WTC11 (cell line): ENCODE measurements at regions not wholly inside any gene's neighbourhood (a gene's known extent, or its start where the extent isn't known, plus 50 kb on each side); places are given as distances from the start of the nearest gene placed in this dataset.

Experiments used
- ATAC-seq: fragments of 200-7000 bp; cut with Tn5 transposase; 2 replicates; pipeline ENCODE4 v1.10.0; 2021; ENCODE audit warnings: mild to moderate bottlenecking, moderate library complexity
- CTCF ChIA-PET: fragments of 300-600 bp; sonication (Branson Sonifier 250); formaldehyde crosslinking; loops from one replicate; lab custom pipeline; 2021; ENCODE audit warnings: antibody characterized with exemption; lab: Charles Lee
- POLR2A ChIA-PET: fragments of 350-600 bp; sonication (Branson Sonifier 250); formaldehyde crosslinking; loops from one replicate; lab custom pipeline; 2021; ENCODE audit warnings: antibody characterized with exemption; lab: Charles Lee
- DNase-seq: peaks from one replicate; pipeline ENCODE4 v3.0.0; 2021; ENCODE audit warnings: low spot score
- H3K27ac Mint-ChIP-seq: 2 replicates; pipeline ENCODE4 v1.8.0; 2021; ENCODE audit warnings: mixed read lengths
- H3K27me3 Mint-ChIP-seq: 2 replicates; pipeline ENCODE4 v1.8.0; 2021; ENCODE audit warnings: low read depth, mild to moderate bottlenecking, moderate library complexity, mixed read lengths
- H3K36me3 Mint-ChIP-seq: 2 replicates; pipeline ENCODE4 v1.8.0; 2021; ENCODE audit warnings: mixed read lengths
- H3K4me1 Mint-ChIP-seq: 2 replicates; pipeline ENCODE4 v1.8.0; 2022; ENCODE audit warnings: mixed read lengths
- H3K4me3 Mint-ChIP-seq: 2 replicates; pipeline ENCODE4 v1.8.0; 2021; ENCODE audit warnings: mild to moderate bottlenecking, moderate library complexity, mixed read lengths
- H3K9me3 Mint-ChIP-seq: 2 replicates; pipeline ENCODE4 v1.8.0; 2021; ENCODE audit warnings: mixed read lengths
- EMX1 ChIP-seq: fragments of 250-450 bp; sonication (Bioruptor Pico); IDR thresholded peaks from 2 replicates; pipeline ENCODE4 v1.8.0; 2021; ENCODE audit warnings: mild to moderate bottlenecking
- ETV6 ChIP-seq: sonication (generic); formaldehyde crosslinking; IDR thresholded peaks from 2 replicates; pipeline ENCODE4 v1.8.1; 2022; ENCODE audit warnings: mild to moderate bottlenecking, missing genetic modification reagents
- FOXJ3 ChIP-seq: sonication (generic); formaldehyde crosslinking; IDR thresholded peaks from 2 replicates; pipeline ENCODE4 v1.9.0; 2021; ENCODE audit warnings: missing genetic modification reagents, mild to moderate bottlenecking, borderline replicate concordance
- GABPB1 ChIP-seq: sonication (generic); formaldehyde crosslinking; IDR thresholded peaks from 2 replicates; pipeline ENCODE4 v1.8.1; 2023; ENCODE audit warnings: mild to moderate bottlenecking, missing genetic modification reagents
- JUN ChIP-seq: sonication (generic); formaldehyde crosslinking; IDR thresholded peaks from 2 replicates; pipeline ENCODE4 v1.8.0; 2023; ENCODE audit warnings: mild to moderate bottlenecking, missing genetic modification reagents
- NFE2L1 ChIP-seq: sonication (generic); formaldehyde crosslinking; IDR thresholded peaks from 2 replicates; pipeline ENCODE4 v1.8.1; 2023; ENCODE audit warnings: missing genetic modification reagents
- PREB ChIP-seq: sonication (generic); formaldehyde crosslinking; IDR thresholded peaks from 2 replicates; pipeline ENCODE4 v1.8.1; 2022; ENCODE audit warnings: mild to moderate bottlenecking, missing genetic modification reagents, moderate library complexity, borderline replicate concordance
- SP1 ChIP-seq: sonication (generic); formaldehyde crosslinking; conservative IDR thresholded peaks from 2 replicates; pipeline ENCODE4 v1.8.1; 2022; ENCODE audit warnings: missing genetic modification reagents
- STAT6 ChIP-seq: sonication (generic); formaldehyde crosslinking; conservative IDR thresholded peaks from 2 replicates; pipeline ENCODE4 v1.8.1; 2023; ENCODE audit warnings: mild to moderate bottlenecking, low read depth, missing genetic modification reagents, moderate library complexity
- TP53 ChIP-seq: sonication (generic); formaldehyde crosslinking; IDR thresholded peaks from 2 replicates; pipeline ENCODE4 v1.8.1; 2023; ENCODE audit warnings: mild to moderate bottlenecking, missing genetic modification reagents
- ZNF121 ChIP-seq: sonication (generic); formaldehyde crosslinking; IDR thresholded peaks from 2 replicates; pipeline ENCODE4 v1.8.0; 2023; ENCODE audit warnings: missing genetic modification reagents
- ZNF317 ChIP-seq: sonication (generic); formaldehyde crosslinking; IDR thresholded peaks from 2 replicates; pipeline ENCODE4 v1.8.1; 2023; ENCODE audit warnings: low read depth, mild to moderate bottlenecking, moderate library complexity, missing genetic modification reagents, borderline replicate concordance
- ZNF396 ChIP-seq: fragments of 250-450 bp; sonication (Bioruptor Pico); IDR thresholded peaks from 2 replicates; pipeline ENCODE4 v1.8.0; 2021; ENCODE audit warnings: mild to moderate bottlenecking, moderate library complexity, borderline replicate concordance
- ZNF416 ChIP-seq: fragments of 250-450 bp; sonication (Bioruptor Pico); IDR thresholded peaks from 2 replicates; pipeline ENCODE4 v1.9.0; 2021; ENCODE audit warnings: mild to moderate bottlenecking, inconsistent platforms
- ZNF425 ChIP-seq: fragments of 250-450 bp; sonication (Bioruptor Pico); conservative IDR thresholded peaks from 2 replicates; pipeline ENCODE4 v1.9.0; 2021; ENCODE audit warnings: mild to moderate bottlenecking
- ZNF512 ChIP-seq: sonication (generic); formaldehyde crosslinking; IDR thresholded peaks from 2 replicates; pipeline ENCODE4 v1.8.1; 2022; ENCODE audit warnings: missing genetic modification reagents, borderline replicate concordance
- TF ChIP-seq, protein P1 (sequence below): fragments of 200-600 bp; IDR thresholded peaks from 2 replicates; pipeline ENCODE4 v1.8.0; 2022; ENCODE audit warnings: antibody characterized with exemption

DNA sequence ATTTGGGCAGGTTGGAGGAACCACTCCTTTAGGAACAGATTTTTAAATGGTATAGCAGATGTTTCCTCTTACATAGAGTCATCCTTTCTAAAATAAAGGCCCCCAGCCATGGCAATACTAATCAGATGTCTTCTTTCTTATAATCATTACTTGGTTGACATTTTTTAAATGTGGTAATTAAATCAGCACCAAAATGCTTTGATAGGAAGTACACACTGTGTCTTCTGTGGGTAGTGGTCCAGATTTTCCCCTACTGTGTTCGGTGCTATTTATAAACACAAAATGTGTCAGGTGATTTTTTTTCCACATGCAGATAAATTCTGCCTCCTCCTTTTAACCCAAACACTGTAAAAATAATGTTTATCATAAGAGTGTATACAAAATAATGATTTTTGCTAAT is 200.9 kb upstream of the DTNA start:
- CTCF ChIA-PET = no interaction called here
- H3K9me3 Mint-ChIP-seq = peaks cover 11% of the 10 kb centered on the region

More for the DNA sequence above, 200.9 kb upstream of the DTNA start:
- H3K4me1 Mint-ChIP-seq = peaks cover 28% of the 10 kb centered on the region
- POLR2A ChIA-PET = no interaction called here
- DNase-seq (no peak), ATAC-seq (no peak)
- TF ChIP-seq EMX1 (no peak), ZNF416 (no peak), PREB (no peak), ZNF425 (CRISPR knock-in tag) (no peak), ZNF121 (CRISPR knock-in tag) (no peak), ETV6 (CRISPR knock-in tag) (no peak), TP53 (no peak), ZNF512 (CRISPR knock-in tag) (no peak), STAT6 (no peak), NFE2L1 (CRISPR knock-in tag) (no peak), SP1 (CRISPR knock-in tag) (no peak), JUN (no peak), ZNF317 (no peak), ZNF396 (CRISPR knock-in tag) (no peak), FOXJ3 (CRISPR knock-in tag) (no peak), GABPB1 (CRISPR knock-in tag) (no peak)
- TF ChIP-seq, protein P1, sequence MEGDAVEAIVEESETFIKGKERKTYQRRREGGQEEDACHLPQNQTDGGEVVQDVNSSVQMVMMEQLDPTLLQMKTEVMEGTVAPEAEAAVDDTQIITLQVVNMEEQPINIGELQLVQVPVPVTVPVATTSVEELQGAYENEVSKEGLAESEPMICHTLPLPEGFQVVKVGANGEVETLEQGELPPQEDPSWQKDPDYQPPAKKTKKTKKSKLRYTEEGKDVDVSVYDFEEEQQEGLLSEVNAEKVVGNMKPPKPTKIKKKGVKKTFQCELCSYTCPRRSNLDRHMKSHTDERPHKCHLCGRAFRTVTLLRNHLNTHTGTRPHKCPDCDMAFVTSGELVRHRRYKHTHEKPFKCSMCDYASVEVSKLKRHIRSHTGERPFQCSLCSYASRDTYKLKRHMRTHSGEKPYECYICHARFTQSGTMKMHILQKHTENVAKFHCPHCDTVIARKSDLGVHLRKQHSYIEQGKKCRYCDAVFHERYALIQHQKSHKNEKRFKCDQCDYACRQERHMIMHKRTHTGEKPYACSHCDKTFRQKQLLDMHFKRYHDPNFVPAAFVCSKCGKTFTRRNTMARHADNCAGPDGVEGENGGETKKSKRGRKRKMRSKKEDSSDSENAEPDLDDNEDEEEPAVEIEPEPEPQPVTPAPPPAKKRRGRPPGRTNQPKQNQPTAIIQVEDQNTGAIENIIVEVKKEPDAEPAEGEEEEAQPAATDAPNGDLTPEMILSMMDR = no peak
- no peak overlapping the region for H3K27ac Mint-ChIP-seq
- H3K4me3 Mint-ChIP-seq = no peak overlapping the region
- peaks cover 13% of the 10 kb centered on the region for H3K36me3 Mint-ChIP-seq
- H3K27me3 Mint-ChIP-seq = no peaks in the 10 kb centered on the region
